Keratinocyte (primary cell): ENCODE measurements at regions not wholly inside any gene's neighbourhood (a gene's known extent, or its start where the extent isn't known, plus 50 kb on each side); places are given as distances from the start of the nearest gene placed in this dataset.

Experiments used
- CTCF ChIP-seq, 3 experiments: IDR thresholded peaks in 1 of 3; conservative IDR thresholded peaks in 1 of 3; optimal IDR thresholded peaks in 1 of 3; 2 replicates in 2 of 3; 3 replicates in 1 of 3; pipeline versions ENCODE3 to v1.5.1; 2011; ENCODE audit warnings: low read length in 3 of 3, mild to moderate bottlenecking in 3 of 3, moderate library complexity in 2 of 3, control low read depth in 1 of 3, inconsistent platforms in 1 of 3; ENCODE audit not compliant: insufficient read depth in 2 of 3; ENCODE audit errors: extremely low read depth in 1 of 3
- EZH2 ChIP-seq: IDR thresholded peaks from one replicate; pipeline ENCODE4 v1.6.1; 2012; ENCODE audit warnings: inconsistent platforms, mild to moderate bottlenecking, low read length, moderate library complexity

- TF ChIP-seq CTCF (optimal IDR thresholded peaks at IDR 0.05 in 1 of 3, IDR thresholded peaks at IDR 0.05 in 1 of 3, conservative IDR thresholded peaks at IDR 0.05 in 1 of 3; ENCODE audit: extremely low read depth in 1 of 3, insufficient read depth in 2 of 3, low read length in 3 of 3) (no peak), EZH2 (no peak)
These were observed 625.0 kb upstream of the SGO1 start for GRCh38 chr3:20811006-20811405.
